ENCODE measurements at regions not wholly inside any gene's neighbourhood (a gene's known extent, or its start where the extent isn't known, plus 50 kb on each side); places are given as distances from the start of the nearest gene placed in this dataset.

- TF ChIP-seq EZH2 (IDR thresholded peaks at IDR 0.05; ENCODE audit: borderline replicate concordance, low read depth, low read length, severe bottlenecking), result no peak
- TF ChIP-seq, protein P1, sequence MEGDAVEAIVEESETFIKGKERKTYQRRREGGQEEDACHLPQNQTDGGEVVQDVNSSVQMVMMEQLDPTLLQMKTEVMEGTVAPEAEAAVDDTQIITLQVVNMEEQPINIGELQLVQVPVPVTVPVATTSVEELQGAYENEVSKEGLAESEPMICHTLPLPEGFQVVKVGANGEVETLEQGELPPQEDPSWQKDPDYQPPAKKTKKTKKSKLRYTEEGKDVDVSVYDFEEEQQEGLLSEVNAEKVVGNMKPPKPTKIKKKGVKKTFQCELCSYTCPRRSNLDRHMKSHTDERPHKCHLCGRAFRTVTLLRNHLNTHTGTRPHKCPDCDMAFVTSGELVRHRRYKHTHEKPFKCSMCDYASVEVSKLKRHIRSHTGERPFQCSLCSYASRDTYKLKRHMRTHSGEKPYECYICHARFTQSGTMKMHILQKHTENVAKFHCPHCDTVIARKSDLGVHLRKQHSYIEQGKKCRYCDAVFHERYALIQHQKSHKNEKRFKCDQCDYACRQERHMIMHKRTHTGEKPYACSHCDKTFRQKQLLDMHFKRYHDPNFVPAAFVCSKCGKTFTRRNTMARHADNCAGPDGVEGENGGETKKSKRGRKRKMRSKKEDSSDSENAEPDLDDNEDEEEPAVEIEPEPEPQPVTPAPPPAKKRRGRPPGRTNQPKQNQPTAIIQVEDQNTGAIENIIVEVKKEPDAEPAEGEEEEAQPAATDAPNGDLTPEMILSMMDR (IDR thresholded peaks at IDR 0.05; ENCODE audit: extremely low read depth in 1 of 2, insufficient read depth in 1 of 2, low read depth in 1 of 2, low read length in 2 of 2), result no peak
- no peak for TF ChIP-seq POLR2A (IDR thresholded peaks at IDR 0.05; ENCODE audit: low read depth, low read length)
- TF ChIP-seq, protein P2, sequence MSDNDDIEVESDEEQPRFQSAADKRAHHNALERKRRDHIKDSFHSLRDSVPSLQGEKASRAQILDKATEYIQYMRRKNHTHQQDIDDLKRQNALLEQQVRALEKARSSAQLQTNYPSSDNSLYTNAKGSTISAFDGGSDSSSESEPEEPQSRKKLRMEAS (IDR thresholded peaks at IDR 0.05; ENCODE audit: insufficient read depth, insufficient read length), result no peak
- TF ChIP-seq JUN (IDR thresholded peaks at IDR 0.05; ENCODE audit: borderline replicate concordance, insufficient read depth, insufficient read length, low read depth), result no peak
- TF ChIP-seq MYC (IDR thresholded peaks at IDR 0.05; ENCODE audit: low read depth, low read length), result no peak
- TF ChIP-seq POLR2AphosphoS5 (IDR thresholded peaks at IDR 0.05; ENCODE audit: insufficient read depth, low read depth, low read length), result no peak
These were observed 53.7 kb upstream of the DOCK1 start for GRCh38 chr10:126851414-126852108.

Data from endothelial cell of umbilical vein (primary cell).